Heart left ventricle (tissue), 16 donors: ENCODE measurements at regions not wholly inside any gene's neighbourhood (a gene's known extent, or its start where the extent isn't known, plus 50 kb on each side); places are given as distances from the start of the nearest gene placed in this dataset.

Experiments used
- ATAC-seq, 4 donors: fragments of 200-7000 bp; cut with Tn5 transposase; one replicate each; pipeline ENCODE4 v1.9.1; 2020 to 2022; ENCODE audit warnings: moderate library complexity in 4 of 4, mild to moderate bottlenecking in 3 of 4, moderate number of reproducible peaks in 1 of 4
- DNase-seq, 5 donors: peaks; one replicate each; pipeline ENCODE4 v3.0.0-alpha.2; 2020
- H3K27ac ChIP-seq, 12 donors: fragments of 200-600 bp; sonication (generic) in 4 of 12; one replicate each; pipeline versions ENCODE4 v1.5.0 to v1.8.0; 2016 to 2022; ENCODE audit warnings: mild to moderate bottlenecking in 2 of 12
- H3K27me3 ChIP-seq, 9 donors: fragments of 200-600 bp; sonication (generic) in 2 of 9; one replicate each; pipeline versions ENCODE4 v1.5.1 to v1.8.0; 2016 to 2022; ENCODE audit warnings: mild to moderate bottlenecking in 3 of 9
- H3K36me3 ChIP-seq, 9 donors: fragments of 200-600 bp; sonication (generic) in 2 of 9; one replicate each; pipeline versions ENCODE4 v1.5.0 to v1.8.0; 2018 to 2022; ENCODE audit warnings: mild to moderate bottlenecking in 2 of 9
- H3K4me1 ChIP-seq, 12 donors: fragments of 200-600 bp; sonication (generic) in 4 of 12; one replicate each; pipeline versions ENCODE4 v1.5.0 to v1.8.0; 2016 to 2022; ENCODE audit warnings: mild to moderate bottlenecking in 3 of 12
- H3K4me3 ChIP-seq, 12 donors: fragments of 200-600 bp; sonication (generic) in 4 of 12; one replicate each; pipeline versions ENCODE4 v1.5.0 to v1.8.0; 2017 to 2022; ENCODE audit warnings: mild to moderate bottlenecking in 9 of 12, moderate library complexity in 4 of 12
- H3K9me3 ChIP-seq, 12 donors: fragments of 200-600 bp; sonication (generic) in 4 of 12; one replicate each; pipeline versions ENCODE4 v1.5.0 to v1.8.0; 2016 to 2022; ENCODE audit warnings: mild to moderate bottlenecking in 1 of 12
- CTCF ChIP-seq, 12 donors: fragments of 200-600 bp; sonication (generic) in 4 of 12; IDR thresholded peaks; one replicate each; pipeline versions ENCODE4 v1.5.0 to v1.8.0; 2018 to 2022; ENCODE audit warnings: antibody characterized with exemption in 12 of 12, mild to moderate bottlenecking in 5 of 12
- POLR2A ChIP-seq, 2 donors: fragments of 450-650 bp; IDR thresholded peaks; one replicate each; pipeline ENCODE4 v1.6.1; 2017; ENCODE audit warnings: antibody characterized with exemption in 2 of 2, mild to moderate bottlenecking in 2 of 2, moderate library complexity in 2 of 2
- WGBS, 4 donors: extraction: QIAGEN DNeasy Blood & Tissue Kit in 2 of 4; methylation state at CpG; one replicate each; pipeline versions ENCODE4 v1.1.5 to v1.1.7; 2013 to 2018; 5-methylcytosine and 5-hydroxymethylcytosine counted together
- intact Hi-C, 10 donors: fragments of 100-400 bp; cut with DNase I; formaldehyde crosslinking; loops; one replicate each; pipeline versions ENCODE4 v1.11.1 to v1.14.2; 2022
- donor health status: ischemic (EF 13 %, LVEDD 7.1; RV severe dilation, severe dysfunction).
- donor health status: healthy with polysubstance abuse.
- donor health status: DM: no; HTN: yes; CAD: no.
- donor health status: DM: no; HTN: no; CAD: no.
- donor health status: ischemic (EF 25% LVEDD 6.9; RV normal size, moderate dysfunction).
- donor health status: ischemic (EF 25% LVEDD 5.7; RV mildly dilated, moderate dysfunction).
- donor health status: healthy.
- donor health status: DM: yes; HTN: yes; CAD: no.
- donor health status: ischemic (EF 35%, LVEDD 5.7; RV mildly dilated, moderate dysfunction).
- donor health status: nonischemic (EF 11% LVEDD 7.7; RV severe dilation, severe dysfunction).
- donor health status: DM: yes; HTN: yes; CAD: no.
- donor health status: PGD.
- donor health status: ischemic (EF 29% LVEDD 5.4; RV normal size, mild dysfunction).
- donor health status: nonischemic (EF 23%, LVEDD 6.1; RV moderate dilation, normal function).

DNA sequence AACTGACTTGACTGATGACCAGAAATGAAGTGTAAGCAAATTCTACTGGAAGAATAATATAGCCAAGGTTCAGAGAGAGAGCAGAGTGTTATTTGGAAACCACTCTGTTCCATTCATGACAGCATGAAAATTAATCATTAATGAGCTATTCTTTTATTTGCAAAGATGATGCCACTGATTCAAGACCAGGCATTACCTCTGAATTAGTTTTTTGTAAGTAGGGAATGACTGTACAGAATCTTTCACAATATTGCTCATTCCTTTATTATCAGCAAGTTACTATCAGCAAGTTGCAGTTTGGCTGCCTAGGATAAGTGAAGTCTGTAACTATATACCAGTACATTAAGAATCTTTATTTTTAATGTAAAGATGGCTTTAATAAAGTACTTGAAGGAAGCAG lies 75.1 kb upstream of the RGMB start:
- peaks cover 0 to 36% (median 6%) of the 10 kb centered on the region in 12 donors for H3K9me3 ChIP-seq
- TF ChIP-seq POLR2A (IDR thresholded peaks at IDR 0.05) (no peak), CTCF (IDR thresholded peaks at IDR 0.05) (no peak)
- intact Hi-C loops, result no loop called here

DNA sequence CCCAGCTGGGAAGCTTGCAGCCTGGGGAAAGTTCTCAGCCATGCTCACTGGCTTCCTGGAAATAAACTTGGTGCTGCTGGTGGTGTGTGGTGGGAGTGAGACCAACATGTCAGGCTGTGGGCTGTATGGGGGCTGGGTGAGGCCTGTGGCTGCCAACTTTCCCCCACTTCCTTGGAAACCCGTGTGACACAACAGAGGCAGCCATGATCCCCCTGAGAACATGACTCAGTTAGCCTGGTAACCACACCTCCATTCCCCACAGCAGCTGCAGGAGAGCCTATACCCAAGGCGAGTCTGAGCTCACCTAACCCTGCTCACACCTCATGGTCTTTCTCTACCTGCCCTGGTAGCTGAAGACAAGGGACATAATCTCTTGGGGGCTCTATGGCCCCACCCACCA lies 72.7 kb upstream of the RGMB start:
- intact Hi-C loops, result no loop called here

More for the DNA sequence above, 75.1 kb upstream of the RGMB start:
- no peak overlapping the region for H3K4me3 ChIP-seq
- H3K4me1 ChIP-seq, result no peaks in the 10 kb centered on the region
- no peaks in the 10 kb centered on the region for H3K27me3 ChIP-seq
- H3K36me3 ChIP-seq, result no peaks in the 10 kb centered on the region
- no peak for DNase-seq
- no peak for ATAC-seq
- H3K27ac ChIP-seq, result no peak overlapping the region

GRCh38 chr5:98705841-98706240 lies 67.6 kb upstream of the RGMB start:
- DNase-seq (no peak), ATAC-seq (no peak)
- Histone ChIP-seq H3K9me3 (peaks cover 0 to 44% (median 2%) of the 10 kb centered on the region in 12 donors), H3K4me1 (no peaks in the 10 kb centered on the region), H3K27ac (no peak overlapping the region), H3K27me3 (no peaks in the 10 kb centered on the region), H3K4me3 (no peak overlapping the region), H3K36me3 (no peaks in the 10 kb centered on the region)
- intact Hi-C loops, result no loop called here
- no peak for TF ChIP-seq POLR2A (IDR thresholded peaks at IDR 0.05)
- no peak for TF ChIP-seq CTCF (IDR thresholded peaks at IDR 0.05)
- WGBS, 4 donors, result 82 to 86% (median 83%) methylated on average over 2 of the region's 2 CpGs

More for the DNA sequence above, 72.7 kb upstream of the RGMB start:
- ATAC-seq (no peak), DNase-seq (no peak)
- Histone ChIP-seq H3K36me3 (no peaks in the 10 kb centered on the region), H3K4me3 (no peak overlapping the region), H3K27ac (no peak overlapping the region), H3K4me1 (no peaks in the 10 kb centered on the region), H3K27me3 (no peaks in the 10 kb centered on the region), H3K9me3 (peaks cover 0 to 32% (median 6%) of the 10 kb centered on the region in 12 donors)
- WGBS, 4 donors, result 69 to 90% (median 79%) methylated on average over 2 of the region's 2 CpGs
- TF ChIP-seq CTCF (IDR thresholded peaks at IDR 0.05), result no peak
- TF ChIP-seq POLR2A (IDR thresholded peaks at IDR 0.05), result no peak

- WGBS, 4 donors, result 32 to 48% (median 46%) methylated on average over 1 of the region's 1 CpG
- H3K4me1 ChIP-seq, result no peaks in the 10 kb centered on the region
- peaks cover 0 to 21% (median 0%) of the 10 kb centered on the region in 12 donors for H3K9me3 ChIP-seq
- H3K36me3 ChIP-seq, result no peaks in the 10 kb centered on the region
- intact Hi-C loops, result no loop called here
- no peaks in the 10 kb centered on the region for H3K27me3 ChIP-seq
- no peak for TF ChIP-seq POLR2A (IDR thresholded peaks at IDR 0.05)
- TF ChIP-seq CTCF (IDR thresholded peaks at IDR 0.05), result no peak
- H3K27ac ChIP-seq, result no peak overlapping the region
- H3K4me3 ChIP-seq, result no peak overlapping the region
- no peak for ATAC-seq
- no peak for DNase-seq
Measured at GRCh38 chr5:98709681-98710080, 63.8 kb upstream of the RGMB start.
